Erythroblast (primary cell): ENCODE measurements at regions not wholly inside any gene's neighbourhood (a gene's known extent, or its start where the extent isn't known, plus 50 kb on each side); places are given as distances from the start of the nearest gene placed in this dataset.

ENCODE experiments used
- DNase-seq, 2 experiments: peaks; one replicate each; lab custom pipeline; 2025; lab: John Stamatoyannopoulos, UW
- GATA1 ChIP-seq: IDR thresholded peaks from 2 replicates; pipeline ENCODE4 v1.6.1; 2011; ENCODE audit warnings: low read depth, mild to moderate bottlenecking, control low read depth, low read length, moderate library complexity
- POLR2A ChIP-seq: IDR thresholded peaks from 2 replicates; pipeline ENCODE4 v1.6.1; 2011; ENCODE audit warnings: mild to moderate bottlenecking, low read length

GRCh38 chr12:126196263-126196662 is 1131.0 kb downstream of the AACS start:
- no peak for TF ChIP-seq POLR2A
- no peak for TF ChIP-seq GATA1
- DNase-seq: no peak

GRCh38 chr12:126198516-126198915 is 1133.3 kb downstream of the AACS start:
- TF ChIP-seq GATA1: no peak
- no peak for TF ChIP-seq POLR2A
- DNase-seq: no peak

GRCh38 chr12:126198966-126199692 is 1133.9 kb downstream of the AACS start:
- DNase-seq: no peak
- no peak for TF ChIP-seq GATA1
- TF ChIP-seq POLR2A: no peak

DNA sequence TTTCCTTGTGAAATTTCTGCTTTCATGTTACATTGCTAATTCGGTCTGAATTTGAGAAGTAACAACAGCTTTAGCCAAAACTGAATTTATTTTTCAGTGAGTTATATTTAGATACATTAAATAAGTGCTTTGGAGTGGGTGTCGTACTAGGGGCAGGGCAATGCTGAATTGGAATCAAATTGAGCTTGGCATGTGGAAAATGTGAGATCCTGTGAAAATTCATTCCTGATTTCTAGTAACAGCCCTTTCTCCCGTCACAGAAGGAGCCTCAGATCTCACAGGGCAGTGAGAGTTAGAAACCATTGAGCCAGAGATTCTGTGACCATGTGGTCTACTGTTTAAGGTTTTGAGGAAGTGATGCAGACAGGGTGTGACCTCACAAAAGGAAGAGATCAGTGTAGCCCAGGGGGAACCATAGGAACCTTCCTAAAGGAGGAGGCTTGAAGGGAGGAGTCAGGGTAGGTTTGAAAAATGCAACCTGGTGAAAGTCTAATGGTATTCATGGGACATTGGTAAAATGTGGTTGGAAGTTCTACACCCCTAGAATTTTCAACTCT is 1136.8 kb downstream of the AACS start:
- DNase-seq: no peak
- no peak for TF ChIP-seq POLR2A
- TF ChIP-seq GATA1: no peak

DNA sequence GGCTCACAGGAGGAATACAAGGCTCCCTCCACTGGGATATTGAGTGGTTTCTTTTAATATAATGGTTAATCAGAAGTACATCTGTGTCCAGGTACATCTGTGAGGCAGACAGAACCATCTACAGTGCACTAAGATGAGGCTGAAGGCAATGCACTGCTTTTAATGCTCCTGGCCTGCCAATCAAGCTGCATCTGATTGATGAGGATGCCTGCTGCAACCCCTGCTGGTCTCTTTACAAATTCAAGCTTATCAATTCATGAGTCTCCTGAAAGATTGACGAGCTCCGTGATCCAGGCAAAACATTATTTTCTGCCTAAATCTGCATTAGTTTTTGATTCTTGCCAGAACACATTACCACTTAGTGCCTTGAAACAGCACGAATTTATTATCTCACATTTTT is 1139.1 kb downstream of the AACS start:
- no peak for DNase-seq
- no peak for TF ChIP-seq POLR2A
- TF ChIP-seq GATA1: no peak

GRCh38 chr12:126210026-126210425 is 1144.8 kb downstream of the AACS start:
- TF ChIP-seq POLR2A (no peak), GATA1 (no peak)
- DNase-seq: no peak

- DNase-seq: no peak
- TF ChIP-seq GATA1 (no peak), POLR2A (no peak)
Measured at GRCh38 chr12:126210448-126210847, 1145.2 kb downstream of the AACS start.

GRCh38 chr12:126212824-126213223 is 1147.6 kb downstream of the AACS start:
- no peak for DNase-seq
- no peak for TF ChIP-seq GATA1
- no peak for TF ChIP-seq POLR2A

GRCh38 chr12:126218697-126219096 is 1153.5 kb downstream of the AACS start:
- TF ChIP-seq GATA1 (no peak), POLR2A (no peak)
- no peak for DNase-seq

DNA sequence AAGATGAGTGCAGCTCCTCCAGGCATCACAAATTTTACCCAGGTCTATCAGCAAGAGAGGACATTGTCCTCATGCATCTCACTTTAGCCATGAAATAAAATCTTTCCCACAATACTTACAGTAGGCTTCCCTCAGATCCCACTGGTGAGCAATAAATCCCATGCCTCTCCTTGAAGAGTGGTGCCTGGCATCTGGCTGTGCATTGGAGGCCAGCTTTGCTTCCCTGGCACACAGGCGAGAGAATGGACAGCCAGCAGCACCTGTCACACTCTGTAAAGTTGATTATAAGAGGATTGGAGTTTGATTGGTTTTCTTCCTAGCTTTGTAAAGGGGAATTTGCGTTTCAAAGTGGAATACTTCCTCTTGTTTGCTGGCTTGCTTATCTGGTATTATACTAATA is 1153.9 kb downstream of the AACS start:
- TF ChIP-seq GATA1 (no peak), POLR2A (no peak)
- no peak for DNase-seq

DNA sequence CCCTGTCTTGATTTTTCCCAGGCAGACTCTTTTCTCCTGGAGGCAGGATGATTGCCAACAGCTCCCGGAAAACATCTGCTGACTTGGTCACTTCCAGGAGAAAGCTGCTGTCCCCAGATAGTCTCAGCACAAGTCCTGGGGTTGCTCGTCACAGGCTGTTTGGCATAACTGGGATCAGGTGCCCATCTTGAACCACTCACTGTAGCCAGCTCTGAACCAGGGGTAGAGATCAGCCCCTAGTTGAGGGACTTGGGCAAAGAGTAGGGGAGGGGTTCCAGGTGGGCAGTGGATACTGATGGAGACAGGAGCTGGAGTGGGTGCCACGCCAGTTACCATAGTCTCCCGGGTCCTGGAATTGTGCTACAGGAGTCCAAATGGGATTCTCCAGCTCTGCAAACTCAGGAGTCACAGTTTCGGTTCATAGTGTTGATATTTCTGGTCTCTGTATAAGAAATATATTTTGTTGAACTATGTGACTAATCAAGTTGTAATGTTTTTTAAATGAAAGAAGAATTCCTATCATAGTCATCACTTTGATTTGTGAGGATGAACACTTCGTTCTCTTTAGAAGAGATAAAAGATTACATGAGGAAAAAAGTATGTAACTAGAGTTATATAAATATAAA is 1154.5 kb downstream of the AACS start:
- TF ChIP-seq POLR2A (no peak), GATA1 (no peak)
- DNase-seq: no peak

- TF ChIP-seq POLR2A (no peak), GATA1 (no peak)
- DNase-seq: no peak
Measured at GRCh38 chr12:126224032-126224431, 1158.8 kb downstream of the AACS start.

DNA sequence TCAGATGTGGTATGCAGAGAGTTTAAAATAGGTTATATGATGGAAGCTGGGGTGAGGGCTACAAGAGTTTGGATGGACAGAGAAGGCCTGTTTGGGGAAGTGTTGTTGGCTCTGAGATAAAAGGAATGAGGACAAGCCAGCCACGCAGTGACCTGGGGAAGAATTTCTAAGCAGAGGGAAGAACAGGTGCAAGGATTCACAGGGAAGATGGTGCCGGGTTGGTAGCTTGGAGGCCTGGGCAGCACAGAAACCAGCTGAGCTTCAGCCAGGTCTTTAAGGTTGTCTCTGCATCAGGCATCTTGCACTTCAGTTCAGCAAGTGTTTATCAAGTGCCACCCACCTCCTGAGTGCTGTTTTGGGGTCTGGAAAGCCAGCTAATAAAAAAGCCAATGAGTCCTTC is 1163.7 kb downstream of the AACS start:
- TF ChIP-seq POLR2A (no peak), GATA1 (no peak)
- no peak for DNase-seq

- DNase-seq: no peak
- TF ChIP-seq GATA1 (no peak), POLR2A (no peak)
Measured at GRCh38 chr12:126232711-126233110, 1167.5 kb downstream of the AACS start.
